NT2/D1 (cell line): ENCODE measurements at regions not wholly inside any gene's neighbourhood (a gene's known extent, or its start where the extent isn't known, plus 50 kb on each side); places are given as distances from the start of the nearest gene placed in this dataset.

Source experiments
- SUZ12 ChIP-seq: IDR thresholded peaks from 2 replicates; pipeline ENCODE4 v1.6.1; 2011; ENCODE audit not compliant: insufficient read length, insufficient read depth; ENCODE audit errors: extremely low read depth
- YY1 ChIP-seq: IDR thresholded peaks from 2 replicates; pipeline ENCODE4 v1.6.1; 2011; ENCODE audit not compliant: insufficient read length, insufficient read depth
- ZNF274 ChIP-seq: IDR thresholded peaks from 2 replicates; pipeline ENCODE4 v1.6.1; 2011; ENCODE audit warnings: mild to moderate bottlenecking, low read depth, low read length

GRCh38 chr10:14399641-14400040, 68.9 kb upstream of the FRMD4A start:
- TF ChIP-seq ZNF274 (no peak), YY1 (no peak), SUZ12 (no peak)
